ENCODE measurements at regions not wholly inside any gene's neighbourhood (a gene's known extent, or its start where the extent isn't known, plus 50 kb on each side); places are given as distances from the start of the nearest gene placed in this dataset.

GRCh38 chr12:107914460-107914977 lies 140.0 kb downstream of the ASCL4 start:
- TF ChIP-seq CTCF (IDR thresholded peaks at IDR 0.05) (no peak), POLR2A (IDR thresholded peaks at IDR 0.05) (no peak)

Data from Peyer's patch (tissue), 4 donors.